Uterus (tissue), 3 donors: ENCODE measurements at regions not wholly inside any gene's neighbourhood (a gene's known extent, or its start where the extent isn't known, plus 50 kb on each side); places are given as distances from the start of the nearest gene placed in this dataset.

Experiments
- DNase-seq, 2 donors: peaks; one replicate each; pipeline ENCODE4 v3.0.0-alpha.2; 2019 to 2020
- H3K27ac ChIP-seq, 2 donors: fragments of 200-600 bp; sonication (generic); 1 replicate in 1 of 2; 2 replicates in 1 of 2; pipeline ENCODE4 v1.5.1; 2016 to 2018
- H3K27me3 ChIP-seq, 2 donors: fragments of 200-600 bp; sonication (generic); one replicate each; pipeline ENCODE4 v1.5.1; 2018 to 2019; ENCODE audit warnings: control low read depth in 1 of 2
- H3K36me3 ChIP-seq, 2 donors: fragments of 200-600 bp; sonication (generic); one replicate each; pipeline ENCODE4 v1.5.1; 2019; ENCODE audit warnings: control low read depth in 1 of 2
- H3K4me1 ChIP-seq, 2 donors: fragments of 200-600 bp; sonication (generic); one replicate each; pipeline ENCODE4 v1.5.1; 2018 to 2019; ENCODE audit warnings: control low read depth in 1 of 2
- H3K4me3 ChIP-seq, 2 donors: fragments of 200-600 bp; sonication (generic); 1 replicate in 1 of 2; 2 replicates in 1 of 2; pipeline ENCODE4 v1.5.1; 2018 to 2019; ENCODE audit warnings: mild to moderate bottlenecking in 1 of 2
- H3K9me3 ChIP-seq, 2 donors: fragments of 200-600 bp; sonication (generic); one replicate each; pipeline ENCODE4 v1.5.1; 2019; ENCODE audit warnings: control low read depth in 1 of 2
- CTCF ChIP-seq, 4 experiments: fragments of 200-600 bp in 2 of 4; fragments of 450-650 bp in 2 of 4; sonication (generic) in 2 of 4; IDR thresholded peaks; one replicate each; pipeline ENCODE4 v1.5.1; 2016 to 2019; ENCODE audit warnings: antibody characterized with exemption in 4 of 4, mild to moderate bottlenecking in 2 of 4, moderate library complexity in 1 of 4
- POLR2A ChIP-seq, 2 donors: fragments of 450-650 bp; IDR thresholded peaks; one replicate each; pipeline ENCODE4 v1.6.1; 2016; ENCODE audit warnings: antibody characterized with exemption in 2 of 2, mild to moderate bottlenecking in 1 of 2, moderate library complexity in 1 of 2
- intact Hi-C: fragments of 100-400 bp; cut with DNase I; formaldehyde crosslinking; loops from one replicate; pipeline ENCODE4 v1.15.1; 2023; ENCODE audit warnings: low total_unique reads
- donor health status: DM: yes; HTN: yes; CAD: no.

- intact Hi-C loops: no loop called here
- Histone ChIP-seq H3K27me3 (no peaks in the 10 kb centered on the region), H3K4me1 (no peaks in the 10 kb centered on the region), H3K36me3 (no peaks in the 10 kb centered on the region), H3K27ac (no peak overlapping the region), H3K9me3 (no peaks in the 10 kb centered on the region), H3K4me3 (no peak overlapping the region)
- no peak for DNase-seq
- TF ChIP-seq CTCF (IDR thresholded peaks at IDR 0.05): no peak
- no peak for TF ChIP-seq POLR2A (IDR thresholded peaks at IDR 0.05)
These were observed 147.0 kb upstream of the SLC13A1 start for GRCh38 chr7:123346766-123347165.

- H3K4me3 ChIP-seq: no peak overlapping the region
- H3K27me3 ChIP-seq: no peaks in the 10 kb centered on the region
- no peaks in the 10 kb centered on the region for H3K4me1 ChIP-seq
- H3K9me3 ChIP-seq: no peaks in the 10 kb centered on the region
- no peaks in the 10 kb centered on the region for H3K36me3 ChIP-seq
- intact Hi-C loops: no loop called here
- no peak for DNase-seq
- TF ChIP-seq POLR2A (IDR thresholded peaks at IDR 0.05) (no peak), CTCF (IDR thresholded peaks at IDR 0.05) (no peak)
- H3K27ac ChIP-seq: no peak overlapping the region
These were observed 143.8 kb upstream of the SLC13A1 start for GRCh38 chr7:123343611-123344010.

GRCh38 chr7:123341102-123341501, 141.3 kb upstream of the SLC13A1 start:
- no peak for DNase-seq
- H3K9me3 ChIP-seq: no peaks in the 10 kb centered on the region
- TF ChIP-seq POLR2A (IDR thresholded peaks at IDR 0.05) (no peak), CTCF (IDR thresholded peaks at IDR 0.05) (no peak)
- H3K27me3 ChIP-seq: no peaks in the 10 kb centered on the region
- no peak overlapping the region for H3K27ac ChIP-seq
- intact Hi-C loops: no loop called here
- no peaks in the 10 kb centered on the region for H3K4me1 ChIP-seq
- no peaks in the 10 kb centered on the region for H3K36me3 ChIP-seq
- H3K4me3 ChIP-seq: no peak overlapping the region

GRCh38 chr7:123338688-123339087, 138.9 kb upstream of the SLC13A1 start:
- TF ChIP-seq POLR2A (IDR thresholded peaks at IDR 0.05) (no peak), CTCF (IDR thresholded peaks at IDR 0.05) (no peak)
- H3K4me1 ChIP-seq: no peaks in the 10 kb centered on the region
- no peak for DNase-seq
- H3K36me3 ChIP-seq: no peaks in the 10 kb centered on the region
- intact Hi-C loops: no loop called here
- H3K27ac ChIP-seq: no peak overlapping the region
- no peak overlapping the region for H3K4me3 ChIP-seq
- no peaks in the 10 kb centered on the region for H3K27me3 ChIP-seq
- H3K9me3 ChIP-seq: no peaks in the 10 kb centered on the region

- Histone ChIP-seq H3K36me3 (no peaks in the 10 kb centered on the region), H3K27ac (no peak overlapping the region), H3K4me1 (no peaks in the 10 kb centered on the region), H3K9me3 (peaks cover 0 to 11% of the 10 kb centered on the region in 2 donors), H3K27me3 (no peaks in the 10 kb centered on the region), H3K4me3 (no peak overlapping the region)
- DNase-seq: no peak
- TF ChIP-seq POLR2A (IDR thresholded peaks at IDR 0.05): no peak
- TF ChIP-seq CTCF (IDR thresholded peaks at IDR 0.05): no peak
- intact Hi-C loops: no loop called here
These were observed 130.3 kb upstream of the SLC13A1 start for GRCh38 chr7:123329988-123330643.
